SK-N-MC (cell line): ENCODE measurements at regions not wholly inside any gene's neighbourhood (a gene's known extent, or its start where the extent isn't known, plus 50 kb on each side); places are given as distances from the start of the nearest gene placed in this dataset.

Experiments
- EZH2 ChIP-seq: fragments of 200-600 bp; sonication (generic); IDR thresholded peaks from one replicate; pipeline ENCODE4 v1.6.1; 2017; ENCODE audit warnings: antibody characterized with exemption
- POLR2AphosphoS5 ChIP-seq: IDR thresholded peaks from 2 replicates; pipeline ENCODE4 v1.6.1; 2012; ENCODE audit warnings: mild to moderate bottlenecking, low read depth, low read length, borderline replicate concordance

DNA sequence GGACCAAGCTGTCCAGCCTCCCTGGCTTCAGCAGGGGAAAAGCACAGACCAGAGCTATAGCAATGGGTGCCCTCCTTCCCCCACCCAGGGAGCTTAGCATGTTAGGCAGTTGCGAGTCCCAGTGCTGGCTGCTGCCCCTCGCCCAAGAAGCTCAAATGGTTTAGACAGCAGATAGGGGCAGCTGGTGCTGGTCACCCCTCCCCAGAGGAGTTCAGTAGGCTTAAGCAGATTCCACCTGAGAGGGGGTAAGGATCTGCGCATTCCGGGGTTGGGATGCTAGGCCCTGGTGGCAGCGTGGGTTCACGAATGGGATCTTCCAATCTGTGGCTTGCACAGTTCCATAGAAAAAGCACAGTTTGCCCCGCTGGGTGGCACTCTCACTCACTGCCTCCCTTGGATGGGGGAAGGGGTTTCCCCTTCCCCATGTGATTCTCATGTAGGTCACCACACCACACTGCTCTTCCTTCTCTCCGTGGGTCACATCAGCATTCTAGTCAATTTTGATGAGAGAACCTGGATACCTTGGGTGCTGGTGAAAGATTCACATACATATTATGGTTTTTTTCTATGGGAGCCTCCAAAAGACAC is 665.6 kb downstream of the C12orf50 start:
- no peak for TF ChIP-seq EZH2
- no peak for TF ChIP-seq POLR2AphosphoS5
